Smooth muscle cell (in vitro differentiated cells): ENCODE measurements at regions not wholly inside any gene's neighbourhood (a gene's known extent, or its start where the extent isn't known, plus 50 kb on each side); places are given as distances from the start of the nearest gene placed in this dataset.

Experiments used
- DNase-seq: peaks from one replicate; lab custom pipeline; 2025; ENCODE audit not compliant: unreplicated experiment; lab: John Stamatoyannopoulos, UW
- H2AFZ ChIP-seq: fragments of 200-600 bp; sonication (generic); 2 replicates; pipeline ENCODE4 v1.6.0; 2016; ENCODE audit warnings: antibody characterized with exemption, low read depth, mild to moderate bottlenecking
- H3F3A ChIP-seq: fragments of 200-600 bp; sonication (generic); 2 replicates; pipeline ENCODE4 v1.6.0; 2017; ENCODE audit warnings: antibody characterized with exemption, low read depth
- H3K27ac ChIP-seq: fragments of 200-600 bp; sonication (generic); 2 replicates; pipeline ENCODE4 v1.5.1; 2016; ENCODE audit warnings: low read depth, mild to moderate bottlenecking
- H3K27me3 ChIP-seq: fragments of 200-600 bp; sonication (generic); 2 replicates; pipeline ENCODE4 v1.6.1; 2016; ENCODE audit warnings: low read depth, mild to moderate bottlenecking
- H3K36me3 ChIP-seq: fragments of 200-600 bp; sonication (generic); 2 replicates; pipeline ENCODE4 v1.5.1; 2016; ENCODE audit warnings: low read depth
- H3K4me1 ChIP-seq: fragments of 200-600 bp; sonication (generic); 2 replicates; pipeline ENCODE4 v1.5.1; 2016; ENCODE audit warnings: low read depth
- H3K4me2 ChIP-seq: fragments of 200-600 bp; sonication (generic); 2 replicates; pipeline ENCODE4 v1.6.0; 2016; ENCODE audit warnings: mild to moderate bottlenecking
- H3K4me3 ChIP-seq: fragments of 200-600 bp; sonication (generic); 2 replicates; pipeline ENCODE4 v1.5.1; 2016; ENCODE audit warnings: mild to moderate bottlenecking
- H3K79me2 ChIP-seq: fragments of 200-600 bp; sonication (generic); 2 replicates; pipeline ENCODE4 v1.6.0; 2016; ENCODE audit warnings: low read depth, mild to moderate bottlenecking
- H3K9ac ChIP-seq: fragments of 200-600 bp; sonication (generic); 2 replicates; pipeline ENCODE4 v1.6.0; 2016; ENCODE audit warnings: low read depth
- H3K9me3 ChIP-seq: fragments of 200-600 bp; sonication (generic); replicated peaks from 2 replicates; pipeline ENCODE4 v1.5.1; 2016; ENCODE audit warnings: low read depth
- H4K20me1 ChIP-seq: fragments of 200-600 bp; sonication (generic); 2 replicates; pipeline ENCODE4 v1.6.0; 2016; ENCODE audit warnings: low read depth
- CTCF ChIP-seq: fragments of 200-600 bp; sonication (generic); IDR thresholded peaks from 2 replicates; pipeline ENCODE4 v1.5.1; 2017; ENCODE audit warnings: borderline replicate concordance, mild to moderate bottlenecking, antibody characterized with exemption; ENCODE audit not compliant: insufficient read depth, poor library complexity, severe bottlenecking
- WGBS: methylation state at CpG from one replicate; pipeline ENCODE4 v1.1.7; 2016; ENCODE audit warnings: low lambda C conversion rate; 5-methylcytosine and 5-hydroxymethylcytosine counted together

GRCh38 chr2:29974086-29974485 is 52.7 kb upstream of the ALK start:
- H3K4me1 ChIP-seq: no peaks in the 10 kb centered on the region
- WGBS: 91% methylated on average over 4 of the region's 4 CpGs
- TF ChIP-seq CTCF: no peak
- H3K79me2 ChIP-seq: no peaks in the 10 kb centered on the region
- H3F3A ChIP-seq: no peaks in the 10 kb centered on the region
- H3K9me3 ChIP-seq: no peaks in the 10 kb centered on the region
- no peak for DNase-seq
- no peaks in the 10 kb centered on the region for H3K36me3 ChIP-seq
- H3K4me3 ChIP-seq: no peak overlapping the region
- H3K27ac ChIP-seq: no peak overlapping the region
- H4K20me1 ChIP-seq: no peaks in the 10 kb centered on the region
- no peak overlapping the region for H3K9ac ChIP-seq
- no peak overlapping the region for H2AFZ ChIP-seq
- peaks cover 8% of the 10 kb centered on the region for H3K27me3 ChIP-seq
- H3K4me2 ChIP-seq: no peak overlapping the region

- H3K79me2 ChIP-seq: no peaks in the 10 kb centered on the region
- H3K4me2 ChIP-seq: no peak overlapping the region
- H3K4me1 ChIP-seq: no peaks in the 10 kb centered on the region
- DNase-seq: no peak
- H3K27ac ChIP-seq: no peak overlapping the region
- no peaks in the 10 kb centered on the region for H3F3A ChIP-seq
- H3K27me3 ChIP-seq: peaks cover 26% of the 10 kb centered on the region
- H3K4me3 ChIP-seq: no peak overlapping the region
- H3K36me3 ChIP-seq: no peaks in the 10 kb centered on the region
- WGBS: 77% methylated on average over 3 of the region's 3 CpGs
- no peaks in the 10 kb centered on the region for H4K20me1 ChIP-seq
- TF ChIP-seq CTCF: no peak
- H2AFZ ChIP-seq: no peak overlapping the region
- no peak overlapping the region for H3K9ac ChIP-seq
- H3K9me3 ChIP-seq: no peaks in the 10 kb centered on the region
Observed at GRCh38 chr2:29977284-29977683, 55.9 kb upstream of the ALK start.

- H3K4me2 ChIP-seq: no peak overlapping the region
- no peak overlapping the region for H3K4me3 ChIP-seq
- no peaks in the 10 kb centered on the region for H3K79me2 ChIP-seq
- no peaks in the 10 kb centered on the region for H3F3A ChIP-seq
- H3K27me3 ChIP-seq: peaks cover 29% of the 10 kb centered on the region
- H3K9me3 ChIP-seq: no peaks in the 10 kb centered on the region
- no peaks in the 10 kb centered on the region for H3K36me3 ChIP-seq
- 91% methylated on average over 4 of the region's 4 CpGs for WGBS
- H3K4me1 ChIP-seq: no peaks in the 10 kb centered on the region
- no peaks in the 10 kb centered on the region for H4K20me1 ChIP-seq
- no peak overlapping the region for H3K9ac ChIP-seq
- H3K27ac ChIP-seq: no peak overlapping the region
- no peak overlapping the region for H2AFZ ChIP-seq
- TF ChIP-seq CTCF: no peak
- DNase-seq: no peak
Observed at GRCh38 chr2:29981402-29981801, 60.0 kb upstream of the ALK start.

GRCh38 chr2:29983308-29983707 is 61.9 kb upstream of the ALK start:
- Histone ChIP-seq H3K9me3 (no peaks in the 10 kb centered on the region), H3K79me2 (no peaks in the 10 kb centered on the region), H2AFZ (no peak overlapping the region), H4K20me1 (no peaks in the 10 kb centered on the region), H3K36me3 (no peaks in the 10 kb centered on the region), H3K4me1 (no peaks in the 10 kb centered on the region), H3K4me2 (no peak overlapping the region), H3K27ac (no peak overlapping the region), H3F3A (no peaks in the 10 kb centered on the region), H3K9ac (no peak overlapping the region), H3K4me3 (no peak overlapping the region), H3K27me3 (peaks cover 32% of the 10 kb centered on the region)
- TF ChIP-seq CTCF: no peak
- DNase-seq: no peak
- whole genome bisulfite sequencing: 72% methylated on average over 4 of the region's 4 CpGs
